G401 (cell line): ENCODE measurements at regions not wholly inside any gene's neighbourhood (a gene's known extent, or its start where the extent isn't known, plus 50 kb on each side); places are given as distances from the start of the nearest gene placed in this dataset.
A peak's percentile ranks its signal among the peaks of the same experiment; 100 is the strongest.

Experiments
- DNase-seq: peaks from one replicate; pipeline ENCODE4 v3.0.0-alpha.2; 2015; ENCODE audit warnings: low spot score
- in situ Hi-C: cut with HindIII; loops from 2 replicates; pipeline ENCODE4 v1.10.0; 2016; ENCODE audit warnings: low sequenced_read_pairs, mixed read lengths

- no peak for DNase-seq
- in situ Hi-C loops, result no loop called here
Measured at GRCh38 chr2:224325941-224326340, 76.0 kb downstream of the FAM124B start.

- in situ Hi-C loops, result no loop called here
- no peak for DNase-seq
Measured at GRCh38 chr2:224324604-224325003, 77.3 kb downstream of the FAM124B start.

DNA sequence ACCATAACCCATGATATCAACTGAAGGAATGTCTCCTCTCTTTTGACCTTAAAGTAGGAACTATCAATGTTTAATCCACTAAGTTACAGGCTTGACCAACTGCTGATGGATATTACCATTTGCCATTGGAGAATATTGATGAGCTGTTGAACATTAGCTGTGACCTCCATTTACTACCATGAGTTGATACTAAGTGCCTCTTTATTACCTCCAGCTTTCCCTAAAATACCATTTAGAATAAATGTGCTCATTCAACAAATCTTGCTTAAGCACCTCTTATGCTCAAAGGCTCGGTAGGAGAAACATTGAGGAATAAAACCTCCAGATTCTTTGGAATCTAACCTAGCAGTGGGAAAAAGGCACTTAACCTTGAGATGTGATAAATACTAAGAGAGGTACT is 81.2 kb downstream of the FAM124B start:
- in situ Hi-C loops, result no loop called here
- DNase-seq, result no peak

DNA sequence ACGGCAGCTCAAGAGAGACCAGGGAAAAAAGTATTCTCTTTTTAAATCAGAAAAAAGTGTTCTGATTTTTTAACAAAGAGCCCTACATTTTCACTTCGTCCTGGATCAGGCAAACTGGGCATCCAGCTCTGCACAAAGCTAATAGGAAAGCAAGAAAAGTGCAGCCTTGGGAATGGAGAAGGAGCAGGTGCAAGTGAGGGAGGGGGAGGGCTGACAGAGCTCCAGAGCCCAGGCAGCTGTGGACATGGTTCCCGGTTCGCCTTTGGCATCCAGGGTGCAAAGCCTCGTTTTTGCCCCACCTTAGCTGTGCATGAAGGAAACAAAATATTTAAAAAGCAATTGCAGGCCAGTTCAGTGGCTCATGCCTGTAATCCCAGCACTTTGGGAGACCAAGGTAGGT is 82.2 kb downstream of the FAM124B start:
- DNase-seq, result no peak
- in situ Hi-C loops, result no loop called here

- in situ Hi-C loops, result no loop called here
- DNase-seq, result no peak
Measured at GRCh38 chr2:224312741-224313140, 89.2 kb downstream of the FAM124B start.

GRCh38 chr2:224310943-224311625 is 90.8 kb downstream of the FAM124B start:
- in situ Hi-C loops, result no loop called here
- DNase-seq, result no peak

DNA sequence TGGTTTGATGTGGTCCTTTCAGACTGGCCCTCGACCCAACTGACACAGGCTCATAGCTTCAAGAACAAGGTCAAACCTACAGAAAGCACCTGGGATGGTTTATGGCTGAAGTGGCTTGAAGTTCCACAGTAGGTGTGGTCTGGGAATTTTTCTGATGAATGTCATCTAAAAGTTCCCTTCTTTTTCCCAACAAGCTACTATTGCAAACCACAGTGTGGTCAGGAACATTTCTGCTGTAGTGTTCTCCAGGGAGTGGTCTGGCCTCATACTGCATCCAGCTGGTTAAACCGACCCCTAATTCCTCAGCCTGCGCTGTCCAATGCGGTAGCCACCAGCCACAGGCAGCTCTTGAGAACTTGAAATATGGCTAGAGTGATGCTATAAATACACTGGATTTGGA is 92.7 kb downstream of the FAM124B start:
- DNase-seq, result no peak
- in situ Hi-C loops, result no loop called here

DNA sequence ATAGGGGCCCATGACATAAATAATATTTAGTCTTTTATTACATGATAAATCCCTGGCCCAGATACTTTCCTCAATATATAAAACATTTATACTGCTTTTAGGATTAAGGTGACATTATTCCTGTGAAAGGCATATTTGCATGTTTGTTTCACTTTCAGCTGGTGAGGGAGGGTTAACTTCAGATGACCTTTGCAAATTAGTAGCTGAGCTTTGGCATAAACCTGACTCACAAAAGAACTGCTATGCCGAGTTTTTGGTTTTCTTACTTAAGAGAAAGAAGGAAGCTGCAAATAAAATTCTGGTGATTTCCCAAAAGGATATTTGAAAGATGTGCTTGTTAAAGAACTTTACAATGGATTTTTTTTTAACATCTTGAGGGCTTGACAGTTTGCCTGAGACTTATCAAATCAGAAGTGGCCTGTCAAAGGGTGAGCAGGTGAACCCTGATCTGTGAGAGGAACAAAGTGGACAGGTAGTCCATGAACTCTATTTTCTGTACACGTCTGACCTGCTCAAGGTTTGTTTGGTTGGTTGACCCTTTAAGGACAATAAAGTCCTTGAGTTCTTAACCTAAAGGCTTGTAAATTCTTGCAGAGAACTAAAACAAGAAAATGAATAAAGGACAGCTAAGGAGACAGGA is 93.5 kb downstream of the FAM124B start:
- in situ Hi-C loops, result no loop called here
- DNase-seq, result no peak

GRCh38 chr2:224302952-224303351 is 99.0 kb downstream of the FAM124B start:
- in situ Hi-C loops, result no loop called here

DNA sequence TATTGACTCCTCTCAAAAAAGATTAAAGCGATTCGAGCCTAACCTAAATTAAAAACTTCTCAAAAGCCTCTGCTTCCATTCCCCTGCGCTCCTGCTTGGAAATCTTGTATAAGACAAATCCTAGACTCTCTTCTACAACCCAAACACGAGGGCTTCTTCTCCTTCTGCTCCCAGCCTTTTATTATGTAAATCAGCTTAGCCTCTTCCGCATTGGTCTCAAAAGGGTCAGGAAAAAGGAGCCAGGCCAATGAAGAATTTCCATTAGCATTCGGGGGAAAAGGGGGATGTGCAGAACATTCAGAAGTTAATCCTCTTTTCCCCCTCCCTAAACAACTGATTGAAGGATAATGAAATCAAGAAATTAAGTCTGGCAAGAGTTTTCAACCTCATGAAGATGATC is 107.9 kb downstream of the FAM124B start:
- in situ Hi-C loops, result no loop called here
- no peak for DNase-seq

More at GRCh38 chr2:224302952-224303351, 99.0 kb downstream of the FAM124B start:
- no peak for DNase-seq

DNA sequence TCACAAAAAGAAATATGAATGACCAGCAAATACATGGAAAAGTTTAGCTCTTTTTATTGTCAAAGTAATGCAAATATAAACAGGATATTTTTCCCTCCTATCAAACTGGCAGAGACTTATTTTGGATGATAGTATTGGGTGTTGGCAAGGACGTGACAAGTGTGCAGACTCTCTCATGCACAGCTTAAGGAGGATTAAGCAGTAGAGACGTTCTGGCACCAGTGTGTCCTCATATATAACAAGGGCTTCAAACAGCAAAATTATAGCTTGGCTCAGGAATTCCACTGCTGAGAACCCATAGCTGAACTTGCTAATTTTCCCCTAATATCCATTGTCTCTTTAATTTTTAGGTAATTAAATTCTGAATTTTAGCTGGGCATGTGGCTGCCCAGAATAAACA is 114.4 kb downstream of the FAM124B start:
- no peak for DNase-seq
- in situ Hi-C loops, result no loop called here

DNA sequence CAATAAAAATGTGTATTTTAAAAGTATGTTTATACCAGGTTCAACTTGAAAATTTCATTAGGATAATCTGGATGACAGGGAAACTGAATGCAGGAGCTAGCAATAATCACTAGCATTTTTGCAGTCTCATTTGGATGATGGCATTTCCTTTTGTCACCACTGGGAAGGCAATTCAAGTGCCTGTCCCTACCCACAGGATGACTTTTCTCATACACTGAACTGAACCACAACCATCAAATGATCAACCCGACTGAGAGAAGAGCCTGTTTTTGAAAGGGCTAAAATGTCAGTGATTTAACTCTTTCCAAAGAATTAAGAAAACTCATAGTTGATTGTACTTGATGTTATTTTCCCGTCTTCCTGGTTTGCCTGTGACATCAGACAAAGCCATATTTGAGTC is 115.0 kb downstream of the FAM124B start:
- no peak for DNase-seq
- in situ Hi-C loops, result no loop called here

GRCh38 chr2:224284134-224284946 is 117.6 kb downstream of the FAM124B start:
- in situ Hi-C loops, result no loop called here
- DNase-seq, result peak; percentile 30

GRCh38 chr2:224283466-224283965 is 118.4 kb downstream of the FAM124B start:
- no peak for DNase-seq
- in situ Hi-C loops, result no loop called here

DNA sequence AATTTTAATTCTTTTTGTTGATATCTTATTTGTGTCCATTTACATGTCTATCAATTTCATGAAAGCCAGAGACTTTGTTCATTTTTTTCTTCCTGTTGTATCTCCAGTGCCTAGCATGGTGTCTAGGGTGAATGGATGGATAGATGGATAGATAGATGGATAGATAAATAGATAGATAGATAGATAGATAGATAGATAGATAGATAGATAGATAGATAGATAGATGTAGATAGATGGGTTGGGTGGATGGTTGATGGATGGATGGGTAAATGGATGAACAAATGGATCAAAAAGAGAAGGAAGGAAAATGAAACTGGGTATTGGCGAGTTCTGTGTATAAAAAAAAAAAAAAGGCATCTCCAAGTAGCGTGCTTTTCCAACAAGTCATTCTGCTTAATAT is 120.5 kb downstream of the FAM124B start:
- no peak for DNase-seq
- in situ Hi-C loops, result no loop called here

- in situ Hi-C loops, result no loop called here
- no peak for DNase-seq
Measured at GRCh38 chr2:224278531-224278930, 123.4 kb downstream of the FAM124B start.

DNA sequence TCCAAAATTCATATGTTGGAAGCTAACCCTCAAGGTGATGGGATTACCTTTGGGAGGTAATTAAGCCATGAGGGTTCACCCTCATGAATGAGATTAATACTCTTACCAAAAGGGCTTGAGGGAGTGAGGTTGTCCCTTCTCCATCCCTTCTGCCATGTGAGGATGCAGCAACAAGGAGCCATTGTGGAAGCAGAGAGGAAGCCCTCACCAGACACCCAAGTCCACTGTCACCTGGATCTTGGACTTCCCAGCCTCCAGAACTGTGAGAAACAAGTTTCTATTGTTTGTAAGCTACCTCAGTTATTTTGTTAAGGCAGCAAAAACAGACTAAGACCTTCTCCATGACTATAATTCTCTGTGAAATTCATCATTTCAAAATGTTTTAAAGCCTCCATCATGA is 125.7 kb downstream of the FAM124B start:
- no peak for DNase-seq
- in situ Hi-C loops, result no loop called here

DNA sequence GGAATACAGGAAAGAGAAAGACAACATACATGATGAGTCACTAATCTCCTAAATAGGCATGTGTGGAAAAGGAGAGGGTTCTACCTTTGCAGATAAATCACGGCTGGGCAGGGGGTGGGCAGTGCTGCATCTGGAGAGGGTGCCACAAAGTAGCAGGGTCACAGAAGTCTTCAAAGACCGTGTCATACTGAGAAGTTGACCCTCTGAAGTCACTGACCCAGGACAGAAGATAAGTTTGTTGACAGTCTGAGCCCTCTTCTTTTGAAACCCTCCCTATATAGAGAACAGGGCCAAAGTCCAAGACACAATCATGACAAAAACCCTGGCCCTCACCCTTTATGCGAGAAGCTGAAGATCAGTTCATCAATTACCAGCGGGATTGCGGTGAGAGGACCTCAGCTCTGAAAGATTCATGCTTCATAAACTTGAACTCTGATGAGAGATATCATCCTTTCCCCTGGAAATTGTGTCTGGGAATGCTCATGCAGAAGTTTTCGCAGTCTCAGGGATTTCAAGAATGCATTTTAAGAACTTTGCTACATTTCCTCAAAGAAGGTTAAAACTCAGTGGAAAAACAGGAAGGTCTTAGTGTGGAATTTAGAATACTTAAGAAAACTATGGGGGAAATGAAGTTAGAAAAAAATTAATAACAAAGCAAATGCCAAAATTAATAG is 129.5 kb downstream of the FAM124B start:
- in situ Hi-C loops, result no loop called here

GRCh38 chr2:224271617-224272236 is 130.2 kb downstream of the FAM124B start:
- in situ Hi-C loops, result no loop called here

More for the DNA sequence above, 129.5 kb downstream of the FAM124B start:
- no peak for DNase-seq

More at GRCh38 chr2:224271617-224272236, 130.2 kb downstream of the FAM124B start:
- no peak for DNase-seq
